ENCODE measurements at regions not wholly inside any gene's neighbourhood (a gene's known extent, or its start where the extent isn't known, plus 50 kb on each side); places are given as distances from the start of the nearest gene placed in this dataset.

DNA sequence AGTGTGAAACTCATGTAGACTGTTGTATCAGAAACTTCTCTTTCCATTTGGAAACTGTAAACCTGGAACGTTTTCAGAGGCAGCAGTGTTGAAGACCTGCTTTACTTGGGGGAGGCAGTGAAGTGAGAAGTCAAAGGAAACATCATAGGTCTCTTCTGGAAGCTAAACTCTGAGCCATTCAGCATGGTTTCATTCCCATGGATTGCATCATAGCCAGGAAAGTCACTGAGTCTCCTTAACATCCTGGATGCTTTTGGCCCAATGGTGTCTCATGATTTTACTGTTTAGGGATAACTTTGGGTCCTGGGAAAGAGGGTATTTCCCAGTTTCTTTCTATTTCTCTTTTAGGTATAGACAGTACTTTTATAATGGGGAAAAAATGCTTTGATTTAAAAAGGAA is 153.2 kb upstream of the E2F8 start:
- TF ChIP-seq CTCF (IDR thresholded peaks at IDR 0.05; ENCODE audit: insufficient read depth, low read length): no peak
- DNase-seq (ENCODE audit: low read depth): peak; percentile 74
- no peak overlapping the region for H3K4me3 ChIP-seq (ENCODE audit: low read depth, low read length)

DNA sequence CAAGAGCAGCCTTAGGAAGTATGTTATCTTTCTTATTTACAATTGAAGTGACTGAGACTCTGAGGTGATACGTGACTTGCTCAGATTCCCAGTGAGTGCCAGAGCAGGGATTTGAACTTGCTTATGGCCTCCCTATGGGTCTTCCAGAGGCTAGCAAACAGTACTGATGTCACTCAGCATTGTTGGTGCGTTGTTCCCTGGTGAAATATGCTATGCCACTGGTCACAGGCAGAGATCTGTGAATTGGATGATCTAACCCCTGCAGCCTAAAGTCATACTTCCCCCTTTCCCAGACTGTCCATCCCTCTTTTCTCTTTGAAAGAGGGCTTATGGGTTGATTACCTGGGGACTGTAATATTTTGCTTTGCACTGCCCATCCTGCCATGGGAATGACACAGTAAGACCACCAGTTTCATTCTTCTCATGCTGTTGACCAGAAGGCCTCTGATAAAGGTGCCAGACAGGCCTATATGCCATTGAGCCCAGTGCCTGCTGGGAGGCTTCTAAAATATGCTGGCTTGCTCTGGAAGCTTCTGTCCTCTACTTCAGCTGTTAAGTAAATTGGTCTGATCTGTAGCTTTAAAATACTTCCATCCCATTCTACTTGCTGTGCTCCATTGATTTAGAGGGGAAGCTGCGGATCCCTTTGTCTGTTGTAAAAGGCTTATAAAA is 152.2 kb upstream of the E2F8 start:
- no peak overlapping the region for H3K4me3 ChIP-seq (ENCODE audit: low read depth, low read length)
- no peak for TF ChIP-seq CTCF (IDR thresholded peaks at IDR 0.05; ENCODE audit: insufficient read depth, low read length)
- no peak for DNase-seq (ENCODE audit: low read depth)

GRCh38 chr11:19392321-19392720 is 151.6 kb upstream of the E2F8 start:
- no peak overlapping the region for H3K4me3 ChIP-seq (ENCODE audit: low read depth, low read length)
- no peak for TF ChIP-seq CTCF (IDR thresholded peaks at IDR 0.05; ENCODE audit: insufficient read depth, low read length)

DNA sequence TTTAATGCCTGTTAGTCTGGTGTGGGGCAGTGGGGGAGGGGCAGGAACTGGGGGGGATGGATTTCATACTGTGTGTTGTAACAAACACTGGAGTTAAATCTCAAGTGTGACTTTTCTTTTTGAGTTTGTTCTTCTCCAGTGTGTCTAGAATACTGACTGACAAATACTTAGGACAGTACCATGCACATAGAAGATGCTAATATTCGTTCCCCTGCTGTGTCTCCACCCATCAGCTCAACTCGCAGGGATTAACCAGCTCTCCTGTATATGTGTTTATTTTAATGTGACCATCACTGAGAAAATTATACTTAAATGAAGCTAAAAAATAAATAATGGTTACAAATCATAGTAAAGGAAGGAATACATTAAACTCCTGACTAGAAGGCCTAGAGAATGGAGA is 150.9 kb upstream of the E2F8 start:
- H3K4me3 ChIP-seq (ENCODE audit: low read depth, low read length): no peak overlapping the region
- no peak for TF ChIP-seq CTCF (IDR thresholded peaks at IDR 0.05; ENCODE audit: insufficient read depth, low read length)
- DNase-seq (ENCODE audit: low read depth): no peak

More at GRCh38 chr11:19392321-19392720, 151.6 kb upstream of the E2F8 start:
- no peak for DNase-seq (ENCODE audit: low read depth)

DNA sequence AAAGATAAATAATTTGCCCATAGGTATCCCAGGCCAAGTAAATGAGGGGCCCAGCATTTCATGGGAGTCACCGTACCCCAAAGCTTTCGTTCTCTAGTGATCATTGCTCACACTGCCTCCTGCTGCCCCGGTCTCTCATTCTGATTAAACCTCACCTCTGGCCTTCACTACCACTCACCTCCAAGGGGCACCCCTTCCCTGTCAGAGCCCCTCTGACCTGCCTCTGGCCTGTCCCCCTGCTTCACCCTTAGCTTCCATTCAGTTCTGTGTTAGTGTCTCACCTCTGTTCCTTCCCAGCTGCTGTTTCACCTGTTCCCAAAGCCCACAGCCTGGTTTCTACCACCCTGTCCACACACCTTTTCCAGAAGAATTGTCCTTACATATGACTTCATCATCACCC is 150.3 kb upstream of the E2F8 start:
- DNase-seq (ENCODE audit: low read depth): no peak
- no peak overlapping the region for H3K4me3 ChIP-seq (ENCODE audit: low read depth, low read length)
- TF ChIP-seq CTCF (IDR thresholded peaks at IDR 0.05; ENCODE audit: insufficient read depth, low read length): no peak

DNA sequence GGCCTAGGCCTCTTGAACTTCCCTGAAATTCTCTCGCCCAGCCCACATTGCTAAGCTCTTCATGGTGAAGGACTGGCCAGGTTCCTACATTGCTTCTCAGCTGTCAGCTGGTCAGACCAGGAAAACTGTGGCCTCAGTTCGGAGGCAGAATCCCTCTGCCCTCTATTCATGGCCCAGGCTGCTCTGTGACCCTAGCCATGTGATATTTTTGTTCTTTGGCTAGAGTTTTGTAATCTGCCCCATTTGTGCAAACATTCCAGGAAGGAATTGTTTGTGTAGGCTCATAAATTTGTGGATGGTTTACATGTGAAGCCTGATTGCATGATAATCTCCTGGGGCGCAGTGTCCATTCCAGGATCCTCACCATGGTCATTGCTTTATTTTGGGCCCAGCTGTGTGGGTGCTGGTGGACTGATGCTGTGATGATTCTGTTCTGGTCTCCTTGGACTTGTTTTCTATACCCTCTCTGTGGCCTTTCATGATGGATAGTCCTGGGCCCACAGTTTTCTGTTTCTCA is 149.1 kb upstream of the E2F8 start:
- DNase-seq (ENCODE audit: low read depth): peak; percentile 33
- no peak for TF ChIP-seq CTCF (IDR thresholded peaks at IDR 0.05; ENCODE audit: insufficient read depth, low read length)
- H3K4me3 ChIP-seq (ENCODE audit: low read depth, low read length): no peak overlapping the region
